Kidney (tissue), 13 donors: ENCODE measurements at regions not wholly inside any gene's neighbourhood (a gene's known extent, or its start where the extent isn't known, plus 50 kb on each side); places are given as distances from the start of the nearest gene placed in this dataset.

Experiments used
- DNase-seq, 5 donors: peaks; one replicate each; pipeline ENCODE4 v3.0.0-alpha.2; 2013 to 2020
- FAIRE-seq: peaks from 2 replicates; lab custom pipeline; 2012; peaks lifted over from hg19 to GRCh38; lab: Jason Lieb, UNC
- H3K27ac ChIP-seq, 2 donors: one replicate each; pipeline ENCODE4 v1.7.0; 2013; ENCODE audit warnings: low read depth in 2 of 2, low read length in 2 of 2, inconsistent platforms in 1 of 2
- H3K27me3 ChIP-seq: one replicate; pipeline ENCODE4 v1.7.1; 2013; ENCODE audit warnings: low read length, inconsistent platforms; ENCODE audit not compliant: control insufficient read depth, insufficient read depth
- H3K36me3 ChIP-seq, 3 donors: one replicate each; pipeline versions ENCODE4 v1.7.0 to v1.7.1; 2013; ENCODE audit warnings: low read length in 3 of 3, control low read depth in 1 of 3, inconsistent platforms in 1 of 3; ENCODE audit not compliant: insufficient read depth in 3 of 3, control insufficient read depth in 2 of 3
- H3K4me1 ChIP-seq, 3 donors: one replicate each; pipeline versions ENCODE4 v1.7.0 to v1.7.1; 2013; ENCODE audit warnings: low read length in 3 of 3, inconsistent platforms in 1 of 3, low read depth in 1 of 3; ENCODE audit not compliant: control insufficient read depth in 2 of 3, insufficient read depth in 2 of 3
- H3K4me3 ChIP-seq, 3 donors: one replicate each; pipeline versions ENCODE4 v1.7.0 to v1.8.1; 2013; ENCODE audit warnings: low read length in 3 of 3, control low read depth in 1 of 3, inconsistent platforms in 1 of 3
- H3K9ac ChIP-seq, 3 donors: one replicate each; pipeline versions ENCODE4 v1.7.0 to v1.7.1; 2013; ENCODE audit warnings: low read length in 3 of 3, control low read depth in 1 of 3, inconsistent platforms in 1 of 3
- H3K9me3 ChIP-seq, 3 donors: one replicate each; pipeline versions ENCODE4 v1.7.0 to v1.7.1; 2013; ENCODE audit warnings: low read length in 3 of 3, control low read depth in 1 of 3, inconsistent platforms in 1 of 3; ENCODE audit not compliant: control insufficient read depth in 2 of 3, insufficient read depth in 1 of 3
- intact Hi-C: fragments of 100-400 bp; cut with DNase I; formaldehyde crosslinking; loops from one replicate; pipeline ENCODE4 v1.11.1; 2022
- TF ChIP-seq, protein P1 (sequence below): IDR thresholded peaks from 3 replicates; pipeline ENCODE4 v1.5.1; 2012; ENCODE audit warnings: mild to moderate bottlenecking, moderate library complexity, borderline replicate concordance; ENCODE audit not compliant: insufficient read depth; ENCODE audit errors: extremely low read depth
- donor health status: control.
- donor health status: control.
- donor health status: control.
- donor health status: control.
- donor health status: control.
- donor health status: DM: yes; HTN: yes; CAD: no.
- donor health status: Normal renal cell carcinoma (clear cell type).

DNA sequence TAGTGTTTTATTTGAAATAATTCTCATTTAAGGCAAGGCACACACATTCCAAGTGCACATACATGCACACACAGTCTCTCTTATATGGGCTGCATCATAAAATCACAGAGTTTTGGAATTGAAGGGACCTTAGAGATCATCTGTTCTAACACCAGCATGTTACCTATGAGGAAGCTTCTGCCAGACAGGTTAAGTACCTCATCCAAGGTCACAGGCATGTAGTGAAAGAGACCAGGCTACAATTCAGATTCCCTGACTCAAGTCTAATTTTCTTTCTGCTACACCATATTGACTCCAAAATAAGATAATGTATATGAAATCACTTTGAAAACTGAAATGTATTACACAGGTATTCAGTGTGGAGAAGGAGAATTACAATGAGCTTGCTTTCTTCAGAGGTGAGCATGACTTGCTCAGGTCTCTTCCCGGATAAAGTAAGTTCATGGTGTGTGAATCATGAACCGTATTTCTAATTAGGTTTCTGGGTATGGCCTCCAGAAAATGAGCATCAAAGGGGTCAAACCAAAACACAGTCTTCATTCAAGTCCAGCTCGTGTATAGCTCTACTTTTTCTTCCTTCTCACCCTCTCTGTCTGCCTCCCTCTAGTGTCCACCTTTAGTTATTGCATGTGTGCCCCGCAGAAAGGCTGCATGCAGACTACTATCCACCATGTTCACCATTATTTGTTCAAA is 411.9 kb downstream of the FUT8 start:
- FAIRE-seq: no peak
- TF ChIP-seq, protein P1, sequence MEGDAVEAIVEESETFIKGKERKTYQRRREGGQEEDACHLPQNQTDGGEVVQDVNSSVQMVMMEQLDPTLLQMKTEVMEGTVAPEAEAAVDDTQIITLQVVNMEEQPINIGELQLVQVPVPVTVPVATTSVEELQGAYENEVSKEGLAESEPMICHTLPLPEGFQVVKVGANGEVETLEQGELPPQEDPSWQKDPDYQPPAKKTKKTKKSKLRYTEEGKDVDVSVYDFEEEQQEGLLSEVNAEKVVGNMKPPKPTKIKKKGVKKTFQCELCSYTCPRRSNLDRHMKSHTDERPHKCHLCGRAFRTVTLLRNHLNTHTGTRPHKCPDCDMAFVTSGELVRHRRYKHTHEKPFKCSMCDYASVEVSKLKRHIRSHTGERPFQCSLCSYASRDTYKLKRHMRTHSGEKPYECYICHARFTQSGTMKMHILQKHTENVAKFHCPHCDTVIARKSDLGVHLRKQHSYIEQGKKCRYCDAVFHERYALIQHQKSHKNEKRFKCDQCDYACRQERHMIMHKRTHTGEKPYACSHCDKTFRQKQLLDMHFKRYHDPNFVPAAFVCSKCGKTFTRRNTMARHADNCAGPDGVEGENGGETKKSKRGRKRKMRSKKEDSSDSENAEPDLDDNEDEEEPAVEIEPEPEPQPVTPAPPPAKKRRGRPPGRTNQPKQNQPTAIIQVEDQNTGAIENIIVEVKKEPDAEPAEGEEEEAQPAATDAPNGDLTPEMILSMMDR: peak; percentile 93
- H3K9me3 ChIP-seq: no peaks in the 10 kb centered on the region
- H3K4me1 ChIP-seq: no peaks in the 10 kb centered on the region
- intact Hi-C loops: loop anchor here (10.0 kb wide), 1 partner anchor 410 kb away; the partner anchor contains the start of gene FUT8
- H3K4me3 ChIP-seq: no peak overlapping the region
- DNase-seq: peak in 3 of 5 donors; percentile 45 to 72 (median 71)
- no peaks in the 10 kb centered on the region for H3K27me3 ChIP-seq
- no peaks in the 10 kb centered on the region for H3K36me3 ChIP-seq
- no peak overlapping the region for H3K27ac ChIP-seq
- H3K9ac ChIP-seq: no peak overlapping the region

DNA sequence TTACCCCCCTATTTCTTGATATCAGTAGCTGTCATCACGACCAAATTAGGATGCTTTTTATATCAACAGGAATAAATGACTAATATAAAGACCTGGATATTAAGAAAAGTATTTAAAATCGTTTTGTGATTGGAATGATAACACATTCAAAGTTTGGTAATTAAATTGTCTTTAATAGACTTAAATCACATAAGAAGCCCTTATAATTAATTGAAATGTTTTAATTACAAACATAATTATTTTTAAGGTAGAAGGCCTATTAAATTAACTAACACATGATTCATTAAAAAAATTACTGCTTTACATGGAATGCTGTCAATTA is 412.4 kb downstream of the FUT8 start:
- Histone ChIP-seq H3K9me3 (no peaks in the 10 kb centered on the region), H3K4me1 (no peaks in the 10 kb centered on the region), H3K36me3 (no peaks in the 10 kb centered on the region), H3K27me3 (no peaks in the 10 kb centered on the region), H3K4me3 (no peak overlapping the region), H3K9ac (no peak overlapping the region), H3K27ac (no peak overlapping the region)
- DNase-seq: no peak
- intact Hi-C loops: loop anchor here (10.0 kb wide), 1 partner anchor 410 kb away; the partner anchor contains the start of gene FUT8
- FAIRE-seq: peak; percentile 57
- TF ChIP-seq, protein P1: no peak

DNA sequence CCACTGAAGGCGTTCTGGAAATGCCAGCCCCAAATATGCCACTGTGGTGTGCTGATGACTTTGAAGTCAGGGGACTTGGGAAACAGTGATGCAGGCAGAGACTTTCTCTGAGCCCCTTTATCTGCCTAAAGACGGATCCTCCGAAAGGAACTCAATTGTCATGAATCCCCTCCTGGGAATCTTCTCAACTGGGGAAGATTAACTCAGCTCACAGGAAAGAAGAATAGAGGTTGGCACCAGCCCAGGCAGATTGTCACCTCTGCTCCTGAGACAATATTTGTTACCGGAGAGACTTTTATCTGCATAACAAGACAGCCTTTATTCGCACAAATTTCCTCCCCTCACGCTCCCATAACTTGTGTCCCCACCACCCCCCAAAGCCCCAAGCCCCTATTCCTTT is 414.4 kb downstream of the FUT8 start:
- Histone ChIP-seq H3K9ac (no peak overlapping the region), H3K27me3 (no peaks in the 10 kb centered on the region), H3K36me3 (no peaks in the 10 kb centered on the region), H3K9me3 (no peaks in the 10 kb centered on the region), H3K27ac (no peak overlapping the region), H3K4me1 (no peaks in the 10 kb centered on the region), H3K4me3 (no peak overlapping the region)
- TF ChIP-seq, protein P1: no peak
- FAIRE-seq (no peak), DNase-seq (no peak)
- intact Hi-C loops: loop anchor here (10.0 kb wide), 1 partner anchor 412 kb away; the partner anchor contains the start of gene FUT8
